Colonic mucosa (tissue), 4 donors: ENCODE measurements at regions not wholly inside any gene's neighbourhood (a gene's known extent, or its start where the extent isn't known, plus 50 kb on each side); places are given as distances from the start of the nearest gene placed in this dataset.

Source experiments
- DNase-seq: peaks from one replicate; pipeline ENCODE4 v3.0.0-alpha.2; 2020
- H3K27ac ChIP-seq: fragments of 200-600 bp; one replicate; pipeline ENCODE4 v1.8.0; 2021
- H3K27me3 ChIP-seq: fragments of 200-600 bp; one replicate; pipeline ENCODE4 v1.8.0; 2021
- H3K36me3 ChIP-seq: fragments of 200-600 bp; one replicate; pipeline ENCODE4 v1.8.0; 2021
- H3K4me1 ChIP-seq: fragments of 200-600 bp; one replicate; pipeline ENCODE4 v1.8.0; 2021; ENCODE audit warnings: mild to moderate bottlenecking
- H3K4me3 ChIP-seq: fragments of 200-600 bp; one replicate; pipeline ENCODE4 v1.8.0; 2021
- H3K9ac ChIP-seq, 2 donors: one replicate each; pipeline ENCODE4 v1.7.0; 2013; ENCODE audit warnings: control low read depth in 2 of 2, low read depth in 2 of 2, low read length in 2 of 2
- H3K9me3 ChIP-seq: fragments of 200-600 bp; one replicate; pipeline ENCODE4 v1.8.0; 2021
- intact Hi-C: fragments of 100-400 bp; cut with DNase I; formaldehyde crosslinking; loops from one replicate; pipeline ENCODE4 v1.14.1; 2022
- TF ChIP-seq, protein P1 (sequence below): fragments of 200-600 bp; IDR thresholded peaks from one replicate; pipeline ENCODE4 v1.8.0; 2022; ENCODE audit warnings: antibody characterized with exemption, mild to moderate bottlenecking
- donor health status: healthy.
- donor health status: DM: no; HTN: no; CAD: no.
- donor health status: DM: no; HTN: no; CAD: no.

DNA sequence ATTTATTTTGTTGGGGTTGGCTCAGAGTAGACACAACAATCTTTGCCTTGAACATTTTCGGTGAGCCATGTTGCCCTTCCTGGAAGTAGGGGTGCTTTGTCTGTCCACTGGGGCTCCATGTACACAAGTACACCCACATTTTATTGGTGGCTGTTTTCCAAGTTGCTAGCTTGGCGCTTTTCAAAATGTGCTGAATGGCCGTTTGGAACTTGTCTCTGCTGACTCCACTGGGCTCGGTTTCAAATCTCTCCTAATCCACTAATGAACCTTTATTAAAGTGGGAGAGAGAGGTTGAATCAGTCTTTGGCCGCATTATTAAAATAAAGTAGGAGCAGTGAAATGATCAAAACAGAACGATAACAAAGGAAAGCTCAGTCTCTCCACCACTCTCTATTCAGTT, 64.6 kb upstream of the TAF11L2 start:
- no peak for DNase-seq
- H3K27me3 ChIP-seq = no peaks in the 10 kb centered on the region
- peaks cover 4% of the 10 kb centered on the region for H3K4me1 ChIP-seq
- no peak overlapping the region for H3K9ac ChIP-seq
- no peaks in the 10 kb centered on the region for H3K36me3 ChIP-seq
- intact Hi-C loops = no loop called here
- H3K4me3 ChIP-seq = no peak overlapping the region
- TF ChIP-seq, protein P1, sequence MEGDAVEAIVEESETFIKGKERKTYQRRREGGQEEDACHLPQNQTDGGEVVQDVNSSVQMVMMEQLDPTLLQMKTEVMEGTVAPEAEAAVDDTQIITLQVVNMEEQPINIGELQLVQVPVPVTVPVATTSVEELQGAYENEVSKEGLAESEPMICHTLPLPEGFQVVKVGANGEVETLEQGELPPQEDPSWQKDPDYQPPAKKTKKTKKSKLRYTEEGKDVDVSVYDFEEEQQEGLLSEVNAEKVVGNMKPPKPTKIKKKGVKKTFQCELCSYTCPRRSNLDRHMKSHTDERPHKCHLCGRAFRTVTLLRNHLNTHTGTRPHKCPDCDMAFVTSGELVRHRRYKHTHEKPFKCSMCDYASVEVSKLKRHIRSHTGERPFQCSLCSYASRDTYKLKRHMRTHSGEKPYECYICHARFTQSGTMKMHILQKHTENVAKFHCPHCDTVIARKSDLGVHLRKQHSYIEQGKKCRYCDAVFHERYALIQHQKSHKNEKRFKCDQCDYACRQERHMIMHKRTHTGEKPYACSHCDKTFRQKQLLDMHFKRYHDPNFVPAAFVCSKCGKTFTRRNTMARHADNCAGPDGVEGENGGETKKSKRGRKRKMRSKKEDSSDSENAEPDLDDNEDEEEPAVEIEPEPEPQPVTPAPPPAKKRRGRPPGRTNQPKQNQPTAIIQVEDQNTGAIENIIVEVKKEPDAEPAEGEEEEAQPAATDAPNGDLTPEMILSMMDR = no peak
- no peak overlapping the region for H3K27ac ChIP-seq
- no peaks in the 10 kb centered on the region for H3K9me3 ChIP-seq

DNA sequence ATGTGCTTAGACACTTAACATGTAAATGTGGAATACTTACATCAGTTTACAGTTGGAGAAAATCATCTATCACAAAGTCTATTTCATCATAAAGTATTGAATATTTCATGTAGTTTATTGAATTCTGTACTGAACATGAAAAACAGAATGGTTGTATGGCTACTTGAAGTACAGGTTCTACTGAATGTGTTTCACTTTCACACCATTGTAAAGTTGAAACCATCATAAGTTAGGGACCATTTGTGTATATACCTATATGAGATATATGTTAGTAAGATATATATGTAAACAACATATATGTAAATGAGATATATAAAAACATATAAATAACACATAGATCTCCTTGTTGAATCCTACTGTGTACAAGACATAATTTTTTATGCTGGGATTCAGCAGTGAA, 63.0 kb upstream of the TAF11L2 start:
- H3K4me1 ChIP-seq = peaks cover 4% of the 10 kb centered on the region
- H3K27me3 ChIP-seq = no peaks in the 10 kb centered on the region
- H3K36me3 ChIP-seq = no peaks in the 10 kb centered on the region
- TF ChIP-seq, protein P1 = no peak
- DNase-seq = no peak
- no peak overlapping the region for H3K4me3 ChIP-seq
- H3K9ac ChIP-seq = no peak overlapping the region
- no peak overlapping the region for H3K27ac ChIP-seq
- intact Hi-C loops = no loop called here
- no peaks in the 10 kb centered on the region for H3K9me3 ChIP-seq

DNA sequence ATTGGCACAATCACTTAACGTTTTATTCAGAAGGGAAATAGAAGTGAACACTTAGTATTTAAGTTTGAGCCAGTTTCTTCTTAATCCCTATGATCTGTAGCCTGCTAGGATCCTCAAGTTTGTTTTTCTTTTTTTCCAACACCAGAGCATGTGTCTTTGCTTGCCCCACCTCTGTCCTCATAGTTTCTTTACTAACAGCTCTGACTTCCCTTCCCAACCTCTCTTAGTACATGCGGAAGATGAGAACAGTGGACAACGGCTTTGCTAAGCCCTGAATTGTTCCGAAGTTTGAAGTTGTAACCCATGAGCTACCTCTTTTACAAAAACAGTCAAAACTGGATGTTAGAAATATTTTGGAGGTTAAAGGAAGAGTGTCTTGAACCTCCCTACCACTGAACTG, 61.7 kb upstream of the TAF11L2 start:
- peaks cover 4% of the 10 kb centered on the region for H3K4me1 ChIP-seq
- TF ChIP-seq, protein P1 = no peak
- H3K27me3 ChIP-seq = no peaks in the 10 kb centered on the region
- no peaks in the 10 kb centered on the region for H3K9me3 ChIP-seq
- H3K9ac ChIP-seq = peak overlapping the region; percentile 21 to 24
- no peaks in the 10 kb centered on the region for H3K36me3 ChIP-seq
- DNase-seq = no peak
- peak overlapping the region; percentile 5 for H3K4me3 ChIP-seq
- intact Hi-C loops = no loop called here
- H3K27ac ChIP-seq = peak overlapping the region; percentile 44

DNA sequence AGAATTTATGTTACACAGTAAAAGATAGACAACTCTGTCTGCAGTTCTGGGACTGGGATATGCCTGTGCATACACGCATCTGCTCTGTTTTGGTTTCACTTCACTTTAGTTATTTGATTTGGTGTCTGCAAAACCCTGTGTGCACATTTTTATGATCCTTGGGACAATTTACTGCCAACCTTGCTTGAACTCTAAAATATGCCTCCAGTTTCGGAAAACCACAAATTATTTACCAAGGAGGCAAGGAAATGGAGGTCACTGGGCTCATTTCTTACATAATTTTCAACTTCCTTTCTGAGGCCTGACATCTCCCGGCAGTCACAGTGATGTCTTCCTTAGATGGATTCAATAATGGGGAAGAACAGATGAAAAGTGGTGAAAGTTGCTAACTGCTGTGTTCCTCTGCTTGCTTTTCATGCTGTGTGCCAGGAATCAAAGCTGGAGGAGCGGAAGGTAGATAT, 61.2 kb upstream of the TAF11L2 start:
- Histone ChIP-seq H3K9ac (peak overlapping the region in 1 of 2 donors; percentile 21), H3K4me1 (peaks cover 4% of the 10 kb centered on the region), H3K27me3 (no peaks in the 10 kb centered on the region), H3K36me3 (no peaks in the 10 kb centered on the region), H3K27ac (peak overlapping the region; percentile 44), H3K9me3 (no peaks in the 10 kb centered on the region), H3K4me3 (peak overlapping the region; percentile 5)
- intact Hi-C loops = no loop called here
- TF ChIP-seq, protein P1 = no peak
- DNase-seq = no peak

DNA sequence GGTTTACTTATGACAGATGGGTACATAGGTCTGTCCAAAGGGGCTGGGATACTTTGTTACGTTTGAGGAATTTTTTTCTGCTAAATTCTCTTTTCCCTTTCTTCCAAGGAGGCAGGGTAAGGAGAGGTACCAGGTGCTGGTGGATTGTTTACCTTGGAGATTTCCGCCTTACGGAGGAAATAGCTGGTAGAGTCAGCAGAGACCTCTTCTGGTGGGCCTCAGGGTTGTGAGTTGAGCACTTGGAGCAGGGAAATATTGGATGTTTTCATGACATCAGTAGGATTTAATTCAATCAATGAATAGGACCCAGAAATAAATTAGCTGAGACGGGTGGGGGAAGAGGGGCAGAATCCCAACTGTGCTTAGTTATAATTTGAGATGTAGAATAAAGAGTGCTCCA, 60.0 kb upstream of the TAF11L2 start:
- intact Hi-C loops = no loop called here
- no peak for DNase-seq
- H3K4me3 ChIP-seq = no peak overlapping the region
- TF ChIP-seq, protein P1 = no peak
- H3K4me1 ChIP-seq = peaks cover 4% of the 10 kb centered on the region
- H3K36me3 ChIP-seq = no peaks in the 10 kb centered on the region
- no peaks in the 10 kb centered on the region for H3K27me3 ChIP-seq
- no peak overlapping the region for H3K27ac ChIP-seq
- H3K9ac ChIP-seq = no peak overlapping the region
- H3K9me3 ChIP-seq = no peaks in the 10 kb centered on the region

DNA sequence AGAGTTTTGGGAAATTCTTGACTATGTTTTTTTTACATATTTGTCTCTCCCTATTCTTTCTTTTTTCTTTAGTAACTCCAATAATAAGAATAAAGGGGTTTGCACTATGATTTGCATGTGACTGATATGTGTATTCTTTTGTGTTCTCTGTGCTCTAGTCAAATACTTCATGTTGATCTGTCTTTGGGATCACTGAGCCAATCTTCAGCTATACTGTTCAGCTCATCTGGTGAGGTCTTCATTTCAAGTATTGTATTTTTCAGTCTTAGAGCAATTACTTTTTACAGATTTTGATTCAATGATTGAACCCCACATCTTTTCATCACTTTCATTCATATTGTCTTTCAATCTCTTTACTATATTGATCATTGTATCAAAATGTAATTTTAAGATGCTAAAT, 58.1 kb upstream of the TAF11L2 start:
- TF ChIP-seq, protein P1 = no peak
- intact Hi-C loops = no loop called here
- H3K36me3 ChIP-seq = no peaks in the 10 kb centered on the region

More for the DNA sequence above, 58.1 kb upstream of the TAF11L2 start:
- Histone ChIP-seq H3K27me3 (no peaks in the 10 kb centered on the region), H3K4me1 (peaks cover 4% of the 10 kb centered on the region), H3K27ac (no peak overlapping the region), H3K4me3 (no peak overlapping the region), H3K9me3 (no peaks in the 10 kb centered on the region), H3K9ac (no peak overlapping the region)
- no peak for DNase-seq
